Fibroblast of the aortic adventitia (primary cell): ENCODE measurements at regions not wholly inside any gene's neighbourhood (a gene's known extent, or its start where the extent isn't known, plus 50 kb on each side); places are given as distances from the start of the nearest gene placed in this dataset.

Source experiments
- DNase-seq: peaks from one replicate; pipeline ENCODE4 v3.0.0-alpha.2; 2010; ENCODE audit warnings: low read depth
- H3K4me3 ChIP-seq: 2 replicates; pipeline ENCODE4 v1.5.1; 2011; ENCODE audit warnings: low read depth, mild to moderate bottlenecking, control low read depth, low read length, moderate library complexity
- CTCF ChIP-seq: IDR thresholded peaks from 2 replicates; pipeline ENCODE4 v1.5.1; 2011; ENCODE audit warnings: mild to moderate bottlenecking, low read length, control low read depth, inconsistent platforms; ENCODE audit not compliant: insufficient read depth

GRCh38 chr7:112858838-112859237 is 68.6 kb upstream of the TMEM168 start:
- no peak for TF ChIP-seq CTCF

DNA sequence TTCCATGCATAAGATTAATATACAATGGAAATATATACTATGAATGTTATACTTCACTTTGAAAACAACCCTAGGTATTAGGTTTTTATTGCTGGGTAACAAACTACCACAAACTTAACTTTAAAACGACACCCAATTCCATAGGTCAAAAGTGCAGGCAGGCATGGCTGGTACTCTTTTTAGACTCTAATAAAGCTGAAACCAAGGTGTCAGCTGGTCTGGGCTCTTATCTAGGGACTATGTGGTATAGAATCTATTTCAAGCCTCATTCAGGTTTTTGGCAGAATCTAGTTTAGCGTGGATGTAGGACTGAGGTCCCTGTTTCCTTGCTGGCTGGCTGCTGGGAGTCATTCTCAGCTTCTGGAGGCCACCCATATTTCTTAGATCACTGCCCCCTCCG is 65.0 kb upstream of the TMEM168 start:
- DNase-seq, result no peak
- no peak overlapping the region for H3K4me3 ChIP-seq
- no peak for TF ChIP-seq CTCF

More at GRCh38 chr7:112858838-112859237, 68.6 kb upstream of the TMEM168 start:
- H3K4me3 ChIP-seq, result no peak overlapping the region
- DNase-seq, result no peak

GRCh38 chr7:112854169-112854568 is 64.0 kb upstream of the TMEM168 start:
- DNase-seq, result no peak
- no peak overlapping the region for H3K4me3 ChIP-seq
- TF ChIP-seq CTCF, result no peak

DNA sequence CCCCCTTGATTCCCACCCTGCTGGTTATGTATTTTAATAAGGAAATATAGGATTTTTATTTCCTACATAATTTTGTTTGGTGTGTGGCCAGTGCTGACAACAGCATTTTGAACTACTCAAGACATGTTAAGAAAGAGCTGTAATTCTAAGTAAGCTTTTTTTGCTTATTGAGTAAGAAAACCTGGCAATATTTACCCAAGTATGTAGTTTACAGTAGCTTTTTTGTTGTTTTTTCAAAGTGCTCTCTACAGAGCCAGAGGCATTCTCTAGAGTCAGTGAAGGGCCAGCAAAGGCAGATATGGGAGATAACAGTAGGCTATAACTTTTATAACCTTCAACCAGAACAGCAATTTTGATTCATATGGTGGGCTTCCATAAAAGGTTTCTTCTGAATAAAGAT is 63.2 kb upstream of the TMEM168 start:
- no peak for DNase-seq
- TF ChIP-seq CTCF, result no peak
- no peak overlapping the region for H3K4me3 ChIP-seq

DNA sequence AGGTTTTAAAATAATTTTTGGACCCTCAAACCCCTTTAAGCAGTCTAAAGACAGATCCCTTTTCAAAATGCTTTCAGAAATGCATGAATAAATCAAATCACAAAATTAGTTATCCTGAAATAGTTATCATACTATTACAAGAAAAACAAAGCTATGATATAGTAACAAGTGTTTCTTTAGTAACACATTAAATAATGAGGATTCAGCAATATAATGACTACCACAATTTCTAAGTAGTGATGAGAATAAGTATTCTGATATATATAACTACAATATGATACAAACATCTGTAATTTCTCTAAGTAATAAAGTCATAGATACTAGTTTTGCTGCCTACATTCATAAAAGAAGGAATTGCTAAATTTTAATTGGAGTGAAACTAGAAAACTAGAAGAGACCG is 53.0 kb upstream of the TMEM168 start:
- no peak for TF ChIP-seq CTCF
- no peak for DNase-seq
- no peak overlapping the region for H3K4me3 ChIP-seq
